ENCODE measurements at regions not wholly inside any gene's neighbourhood (a gene's known extent, or its start where the extent isn't known, plus 50 kb on each side); places are given as distances from the start of the nearest gene placed in this dataset.

GRCh38 chr2:171630812-171631626 is 56.2 kb upstream of the DYNC1I2 start:
- H3K9me3 ChIP-seq (ENCODE audit: control insufficient read depth in 1 of 2, insufficient read depth in 1 of 2, low read length in 2 of 2), result peaks cover 30 to 35% of the 10 kb centered on the region in 2 experiments
- no peak overlapping the region for H3K4me3 ChIP-seq (ENCODE audit: low read length)
- DNase-seq (no peak), ATAC-seq (ENCODE audit: poor library complexity) (no peak)
- H3K4me1 Mint-ChIP-seq (ENCODE audit: low read depth), result no peaks in the 10 kb centered on the region
- ChIA-PET POLR2A (no interaction called here), CTCF (interaction anchor here (0.5 kb wide), 1 partner anchor 819 kb away, joined by 5 read pairs; no protein-coding TSS in a partner anchor)
- H3K9me3 Mint-ChIP-seq, result peaks cover 15% of the 10 kb centered on the region
- no peak for TF ChIP-seq CTCF (IDR thresholded peaks at IDR 0.05)
- intact Hi-C loops (cut with DNase I, micrococcal nuclease), result no loop called here
- no peaks in the 10 kb centered on the region for H3K36me3 ChIP-seq (ENCODE audit: insufficient read depth, low read length)
- no peak overlapping the region for H3K27ac ChIP-seq (ENCODE audit: low read depth in 1 of 2, low read length in 2 of 2)
- no peaks in the 10 kb centered on the region for H3K36me3 Mint-ChIP-seq (ENCODE audit: low read depth)
- no peaks in the 10 kb centered on the region for H3K4me1 ChIP-seq (ENCODE audit: insufficient read depth, low read length)
- peaks cover 0 to 5% of the 10 kb centered on the region in 2 experiments for H3K27me3 ChIP-seq (ENCODE audit: control insufficient read depth in 1 of 2, insufficient read depth in 2 of 2, low read length in 2 of 2)
- H3K27me3 Mint-ChIP-seq, result peaks cover 9% of the 10 kb centered on the region
- no peak overlapping the region for H3K27ac Mint-ChIP-seq
- no peak overlapping the region for H3K4me3 Mint-ChIP-seq

Measured in CD4-positive, alpha-beta T cell (primary cell).